Sciatic nerve (tissue), 2 donors: ENCODE measurements at regions not wholly inside any gene's neighbourhood (a gene's known extent, or its start where the extent isn't known, plus 50 kb on each side); places are given as distances from the start of the nearest gene placed in this dataset.

ENCODE experiments used
- ATAC-seq: fragments of 200-7000 bp; cut with Tn5 transposase; one replicate; pipeline ENCODE4 v1.9.1; 2020; ENCODE audit warnings: mild to moderate bottlenecking, moderate library complexity
- DNase-seq: peaks from one replicate; pipeline ENCODE4 v3.0.0-alpha.2; 2020; ENCODE audit warnings: low spot score
- intact Hi-C: fragments of 100-400 bp; cut with DNase I; formaldehyde crosslinking; loops from one replicate; pipeline ENCODE4 v1.14.2; 2022
- donor health status: DM: no; HTN: no; CAD: no.
- donor health status: DM: no; HTN: no; CAD: no.

DNA sequence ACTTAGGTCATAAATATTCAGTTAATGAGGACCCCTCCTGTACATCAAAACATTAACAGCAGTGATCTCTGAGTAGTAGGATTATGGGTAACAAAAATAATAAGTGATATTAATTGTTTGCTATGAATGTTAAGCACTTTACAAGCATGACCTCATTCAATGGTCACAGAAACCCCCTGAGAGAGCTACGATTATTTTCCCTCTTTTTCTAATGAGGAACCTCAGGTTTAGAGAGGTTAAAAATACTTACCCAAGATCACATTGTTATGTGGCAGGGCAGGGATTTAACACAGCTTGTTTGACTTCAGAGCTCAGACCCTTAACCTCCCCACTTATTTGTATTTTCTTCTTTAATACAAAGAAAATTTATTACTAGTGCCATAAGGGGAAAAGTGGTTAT is 228.2 kb downstream of the TBL1XR1 start:
- no peak for DNase-seq
- intact Hi-C loops = no loop called here
- ATAC-seq = no peak

DNA sequence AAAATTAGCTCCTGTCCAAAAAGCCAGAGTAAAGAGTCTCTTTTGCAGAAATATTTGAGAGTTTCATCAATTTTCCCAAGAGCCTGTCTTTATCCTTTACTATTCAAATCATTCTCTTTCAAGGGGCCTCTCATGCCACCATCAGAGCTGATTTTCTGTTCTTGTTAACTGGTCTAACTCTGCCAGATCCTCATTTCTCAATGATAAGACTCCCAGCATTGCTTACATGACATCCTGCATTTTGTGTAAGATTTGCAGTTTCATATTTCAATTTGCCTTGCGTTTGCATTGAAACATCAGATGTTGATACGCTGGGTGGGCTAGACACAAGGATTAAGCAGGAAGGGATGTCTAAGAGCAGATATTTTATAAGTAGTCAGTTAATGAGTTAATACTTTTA is 228.7 kb downstream of the TBL1XR1 start:
- no peak for DNase-seq
- no peak for ATAC-seq
- intact Hi-C loops = no loop called here

DNA sequence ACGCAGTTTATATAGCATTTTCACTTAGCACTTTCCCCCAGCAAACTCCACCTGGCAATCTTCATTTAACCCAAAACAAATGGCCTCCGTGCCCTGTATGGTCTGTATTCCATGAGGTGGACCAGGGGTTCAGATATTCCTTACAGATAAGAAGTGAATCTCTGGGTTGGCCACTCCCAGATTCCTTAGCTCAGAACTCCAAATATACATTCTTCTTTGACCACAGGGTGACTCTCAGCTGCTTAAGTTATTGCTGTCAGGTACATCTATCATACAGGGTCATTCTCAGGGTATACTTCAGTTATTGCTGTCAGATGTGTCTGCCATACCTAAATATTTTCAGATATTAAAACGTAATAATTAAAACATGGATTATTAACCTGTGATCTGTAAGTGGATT is 229.8 kb downstream of the TBL1XR1 start:
- no peak for ATAC-seq
- no peak for DNase-seq
- intact Hi-C loops = no loop called here

DNA sequence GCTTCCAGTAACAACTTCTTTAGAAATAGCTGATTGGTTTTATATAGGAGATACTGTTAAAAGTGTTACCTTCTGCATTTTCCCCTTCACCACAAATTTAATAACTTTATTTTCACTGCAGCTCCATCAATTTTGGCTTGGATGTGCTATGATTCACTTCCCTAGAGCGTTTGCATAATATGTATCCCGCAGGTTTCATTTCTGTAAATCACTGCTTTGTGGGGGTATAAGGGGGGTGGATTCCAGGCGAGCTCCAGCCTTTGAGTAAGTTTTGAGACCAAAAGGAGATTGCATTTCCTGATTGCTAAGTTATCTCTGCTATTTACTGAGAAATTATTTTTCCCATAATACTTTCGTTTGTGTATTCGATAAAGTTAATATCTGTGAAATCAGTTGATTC is 232.6 kb downstream of the TBL1XR1 start:
- intact Hi-C loops = no loop called here
- DNase-seq (no peak), ATAC-seq (no peak)

DNA sequence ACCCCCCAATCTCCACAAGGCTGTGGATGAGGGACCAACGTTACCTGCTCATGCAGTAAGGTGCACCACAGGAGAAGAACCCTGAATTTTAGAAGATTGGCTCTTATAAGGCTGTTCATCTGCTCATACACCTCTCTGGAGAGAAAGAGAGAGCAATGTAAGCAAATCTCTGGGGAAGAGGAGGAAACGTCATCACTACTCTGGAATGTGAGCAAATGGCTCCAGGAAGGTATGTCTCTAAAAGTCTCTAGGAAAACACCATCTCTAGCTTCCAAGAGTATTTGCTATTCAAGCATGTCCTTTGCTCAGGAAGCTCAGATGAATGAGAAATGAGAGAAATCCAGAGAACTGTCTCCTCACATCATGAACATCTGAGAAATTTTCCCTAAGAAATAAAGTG is 235.4 kb downstream of the TBL1XR1 start:
- DNase-seq (no peak), ATAC-seq (no peak)
- intact Hi-C loops = no loop called here

DNA sequence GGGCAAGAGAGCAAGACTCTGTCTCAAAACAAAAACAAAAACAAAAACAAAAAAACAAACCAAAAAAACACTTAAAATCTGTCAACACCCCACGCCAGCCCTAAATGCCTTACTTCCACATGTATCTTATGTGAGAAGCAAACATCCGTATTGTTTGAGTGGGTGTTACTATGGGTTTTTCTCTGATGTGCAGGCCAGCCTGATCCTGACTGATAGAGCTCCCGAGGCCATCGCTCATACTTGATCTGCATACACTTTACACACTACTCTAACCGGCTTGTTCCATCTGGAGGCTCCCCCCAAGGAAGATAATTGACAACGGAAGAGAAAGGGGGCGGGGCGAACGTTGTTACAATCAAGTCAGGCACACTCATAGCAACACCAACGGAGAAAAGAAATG is 237.4 kb downstream of the TBL1XR1 start:
- no peak for ATAC-seq
- no peak for DNase-seq
- intact Hi-C loops = no loop called here

DNA sequence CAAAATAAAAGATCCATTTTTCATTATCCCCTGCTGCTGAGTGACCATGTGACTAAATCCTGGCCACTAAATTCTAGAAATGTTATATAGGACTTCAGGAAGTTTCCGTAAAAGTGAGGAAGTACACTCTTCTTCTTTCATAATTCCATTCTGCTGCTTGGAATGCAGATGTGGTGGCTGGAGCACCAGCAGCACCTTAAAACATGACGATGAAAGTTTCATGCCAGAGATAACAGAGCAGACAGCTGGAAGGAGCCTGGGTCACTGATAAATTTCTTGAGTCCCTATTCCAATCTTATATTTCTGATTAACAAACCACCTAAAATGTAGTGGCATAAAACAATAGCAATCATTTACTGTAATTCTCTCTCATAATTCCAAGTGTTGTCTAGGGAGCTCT is 238.7 kb downstream of the TBL1XR1 start:
- intact Hi-C loops = no loop called here
- DNase-seq = no peak
- ATAC-seq = no peak

DNA sequence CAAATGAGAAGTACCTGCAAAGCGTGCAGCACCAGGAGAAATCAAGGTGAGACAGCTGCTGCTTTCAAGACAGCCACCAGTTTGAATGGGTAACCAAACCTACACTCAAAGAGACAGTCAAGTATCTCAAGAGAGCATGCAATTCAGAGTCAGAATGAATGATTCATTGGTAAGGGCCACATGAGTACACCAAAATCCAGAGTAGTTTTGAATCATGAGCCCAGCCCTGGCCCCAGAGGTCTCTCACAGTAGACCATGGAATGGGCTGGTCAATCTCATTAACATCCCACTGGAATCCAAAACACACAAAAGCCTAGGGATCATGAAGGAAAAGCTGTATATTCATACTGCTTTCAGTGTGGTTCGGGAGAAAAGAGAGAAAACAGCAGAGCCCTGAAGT is 242.8 kb downstream of the TBL1XR1 start:
- intact Hi-C loops = no loop called here
- DNase-seq = no peak
- no peak for ATAC-seq

DNA sequence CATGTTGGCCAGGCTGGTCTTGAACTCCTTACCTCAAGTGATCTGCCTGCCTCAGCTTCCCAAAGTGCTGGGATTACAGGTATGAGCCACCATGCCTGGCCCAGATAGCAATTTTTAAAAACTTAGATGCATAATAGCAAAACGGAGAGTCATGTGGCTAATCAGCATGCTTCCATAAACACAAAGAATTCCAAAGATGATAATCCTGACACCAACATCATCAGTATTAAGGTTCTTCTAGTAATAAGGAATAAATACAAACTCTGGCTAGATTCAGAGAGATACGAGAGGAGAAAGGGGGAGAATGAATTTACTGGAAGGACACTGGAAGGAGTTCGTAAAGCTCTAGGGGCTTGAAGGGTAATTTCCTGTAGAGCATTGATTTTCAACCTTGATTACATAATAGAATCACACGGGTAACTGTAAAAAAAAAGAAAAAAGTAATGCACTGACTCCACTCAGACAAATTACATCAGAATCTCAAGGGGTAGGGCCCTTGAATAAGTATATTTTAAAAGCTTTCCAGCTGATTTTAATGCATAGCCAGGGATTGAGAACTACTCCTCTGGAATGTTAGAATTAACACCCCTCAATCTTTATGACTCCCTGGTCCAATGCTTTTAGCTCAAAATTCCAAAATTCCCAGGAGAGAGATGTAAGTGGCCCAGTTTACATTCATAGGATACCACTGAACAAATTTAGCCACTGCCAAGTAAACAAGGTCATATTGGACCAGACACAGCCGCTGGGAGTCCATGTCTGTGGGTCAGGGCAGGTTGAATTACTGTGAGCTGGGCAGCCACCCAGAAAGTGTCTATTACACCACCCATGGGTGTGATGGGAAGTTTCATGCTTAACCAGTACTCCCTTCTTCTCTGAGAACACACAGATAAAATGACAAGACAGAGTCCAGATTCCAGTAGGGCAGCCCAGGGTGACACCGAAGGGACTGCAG is 243.9 kb downstream of the TBL1XR1 start:
- intact Hi-C loops = no loop called here
- DNase-seq = peak; percentile 69
- ATAC-seq = peak; percentile 85

DNA sequence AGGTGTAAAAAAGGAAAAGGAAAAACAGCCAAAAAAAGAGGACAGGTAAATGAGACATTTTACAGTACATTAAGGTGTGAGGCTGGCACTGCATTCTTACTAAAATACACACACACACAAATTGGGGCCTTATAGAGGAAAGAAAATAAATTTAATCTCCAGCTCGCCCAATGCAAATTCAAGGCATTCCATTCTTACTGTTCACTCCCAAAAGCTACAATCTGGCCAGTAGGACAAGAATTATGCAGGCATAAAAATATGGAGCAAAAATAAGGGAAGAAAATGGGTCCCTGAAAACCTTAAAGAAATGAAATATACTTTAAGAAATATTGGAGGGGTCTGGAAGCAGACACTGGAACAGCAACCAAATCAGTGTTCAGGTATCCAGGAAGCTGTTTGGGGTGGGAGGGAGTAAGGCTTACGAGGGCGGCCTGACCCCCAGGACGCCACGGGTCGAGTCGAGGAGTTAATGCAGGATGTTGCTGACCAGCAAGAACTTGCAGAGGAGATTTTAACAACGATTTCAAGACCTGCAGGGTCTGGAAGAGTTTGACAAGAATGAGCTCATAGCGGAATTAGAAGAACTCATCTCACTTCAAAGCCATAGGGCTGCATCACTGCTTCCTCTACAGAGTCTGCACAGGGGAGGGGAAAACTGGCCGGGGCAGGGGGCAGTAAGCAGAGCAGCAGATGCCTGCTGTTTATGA is 245.5 kb downstream of the TBL1XR1 start:
- intact Hi-C loops = no loop called here
- ATAC-seq (no peak), DNase-seq (no peak)

DNA sequence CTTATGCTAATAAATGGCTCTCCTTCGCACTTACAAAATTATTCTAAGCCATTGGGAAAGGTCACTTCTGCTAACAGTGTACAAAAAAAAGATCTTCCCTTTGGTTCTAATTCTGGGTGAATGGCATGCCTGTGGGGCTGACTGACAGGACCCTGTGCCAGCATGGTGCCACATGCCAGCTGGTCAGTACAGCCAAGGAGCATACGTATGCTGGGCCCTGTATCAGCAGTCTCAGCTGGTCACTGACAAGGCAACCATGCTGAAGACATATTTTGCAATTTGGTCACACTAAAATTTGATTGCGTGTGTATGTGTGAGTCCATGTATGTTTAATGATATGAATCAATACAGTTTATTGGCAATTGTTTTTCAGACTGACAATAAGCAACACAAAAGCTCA is 246.1 kb downstream of the TBL1XR1 start:
- intact Hi-C loops = no loop called here
- DNase-seq = no peak
- ATAC-seq = no peak

DNA sequence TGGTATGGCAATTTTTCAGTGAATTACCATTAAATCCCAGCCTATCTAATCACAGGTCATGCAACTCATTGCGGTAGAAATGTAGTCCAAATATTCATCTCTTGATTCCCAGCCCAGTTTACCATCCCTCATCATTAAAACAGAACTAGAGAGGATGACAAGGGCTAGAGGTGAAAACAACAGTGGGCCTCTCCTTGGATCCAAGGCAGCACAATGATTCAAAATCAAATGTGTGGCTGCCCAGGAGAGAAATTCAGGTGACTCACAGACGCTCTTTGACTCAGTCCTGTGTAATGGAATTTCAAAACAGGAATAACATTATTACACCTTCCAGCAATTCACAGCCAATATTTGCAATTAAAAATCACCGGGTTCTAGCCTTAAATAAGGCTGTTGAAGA is 246.5 kb downstream of the TBL1XR1 start:
- no peak for ATAC-seq
- DNase-seq = no peak
- intact Hi-C loops = no loop called here

DNA sequence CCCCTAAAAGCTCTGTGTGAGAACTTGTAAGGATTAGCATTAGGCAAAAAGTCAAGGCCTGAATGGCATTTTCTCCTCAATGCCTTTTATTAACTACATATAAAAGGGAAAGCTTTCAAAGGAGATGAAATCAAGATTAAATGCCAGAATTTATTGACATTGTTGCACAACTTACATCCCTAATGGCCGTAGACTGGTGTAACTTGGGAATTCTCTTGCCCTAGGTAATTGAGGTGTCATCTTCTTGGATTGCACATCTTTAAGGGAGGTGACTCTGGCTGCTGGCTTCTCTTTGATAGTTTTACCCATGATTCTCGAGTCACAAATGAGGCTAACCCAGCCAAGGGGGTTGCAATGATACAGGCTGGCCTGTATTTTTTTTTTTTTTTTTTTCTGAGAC is 249.1 kb downstream of the TBL1XR1 start:
- no peak for ATAC-seq

DNA sequence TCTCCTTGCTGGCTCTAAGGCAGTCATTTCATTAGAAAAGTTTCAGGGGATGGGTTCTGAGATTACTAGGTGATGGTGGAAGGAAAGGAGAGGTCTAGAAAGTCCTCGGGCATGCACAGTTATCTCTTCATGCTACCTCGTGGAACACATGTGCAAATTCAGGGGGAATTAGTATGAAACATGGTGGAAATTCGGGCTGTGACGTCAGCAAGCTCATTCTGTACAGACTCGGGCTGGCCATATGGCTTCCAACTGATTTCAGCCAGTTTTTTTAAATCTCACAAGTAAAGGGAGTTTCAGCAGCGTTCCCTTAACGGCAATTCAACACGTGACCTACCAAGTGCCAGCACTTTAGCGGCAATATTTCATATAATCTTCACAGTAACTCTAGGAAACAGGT is 251.1 kb downstream of the TBL1XR1 start:
- ATAC-seq (no peak), DNase-seq (no peak)
- intact Hi-C loops = no loop called here

More for the DNA sequence above, 249.1 kb downstream of the TBL1XR1 start:
- no peak for DNase-seq
- intact Hi-C loops = no loop called here

DNA sequence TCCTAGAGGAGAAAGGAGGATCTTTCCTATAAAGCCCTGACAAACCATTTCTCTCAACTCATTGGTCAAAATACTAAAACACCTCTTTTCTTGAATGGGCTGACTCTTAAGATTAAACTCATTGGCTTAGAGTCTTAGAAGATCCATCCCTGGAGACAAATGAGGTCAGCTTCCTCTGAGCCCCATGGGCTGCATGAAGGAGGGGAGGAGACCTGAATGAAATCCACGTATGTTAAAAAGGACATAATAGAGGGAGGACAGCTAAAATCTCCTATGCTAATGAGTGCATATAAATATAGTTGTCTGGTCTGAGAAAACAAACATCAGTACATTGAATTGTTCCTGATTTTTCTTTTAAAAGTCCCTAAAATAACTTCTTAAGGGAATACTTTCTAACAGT is 255.0 kb downstream of the TBL1XR1 start:
- no peak for DNase-seq
- intact Hi-C loops = no loop called here
- ATAC-seq = no peak

DNA sequence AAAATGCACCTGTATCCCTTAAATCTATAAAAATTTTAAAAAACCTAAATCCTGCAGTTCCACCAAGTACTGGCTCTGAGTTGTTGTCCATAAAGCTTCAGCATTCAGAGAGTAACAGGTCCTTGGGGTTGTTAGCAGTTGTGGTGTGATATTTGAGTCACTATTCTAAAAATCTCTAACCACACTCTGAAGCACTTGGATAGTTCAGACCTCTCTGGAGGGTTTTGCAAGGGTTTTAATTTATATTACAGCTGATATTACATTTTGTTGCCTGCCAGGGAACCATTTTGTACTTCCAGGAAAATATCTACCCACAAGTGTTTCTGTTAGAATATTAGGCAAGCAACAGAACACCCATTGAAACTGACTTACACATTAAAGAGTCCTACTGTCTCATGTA is 255.6 kb downstream of the TBL1XR1 start:
- no peak for DNase-seq
- intact Hi-C loops = no loop called here
- no peak for ATAC-seq

DNA sequence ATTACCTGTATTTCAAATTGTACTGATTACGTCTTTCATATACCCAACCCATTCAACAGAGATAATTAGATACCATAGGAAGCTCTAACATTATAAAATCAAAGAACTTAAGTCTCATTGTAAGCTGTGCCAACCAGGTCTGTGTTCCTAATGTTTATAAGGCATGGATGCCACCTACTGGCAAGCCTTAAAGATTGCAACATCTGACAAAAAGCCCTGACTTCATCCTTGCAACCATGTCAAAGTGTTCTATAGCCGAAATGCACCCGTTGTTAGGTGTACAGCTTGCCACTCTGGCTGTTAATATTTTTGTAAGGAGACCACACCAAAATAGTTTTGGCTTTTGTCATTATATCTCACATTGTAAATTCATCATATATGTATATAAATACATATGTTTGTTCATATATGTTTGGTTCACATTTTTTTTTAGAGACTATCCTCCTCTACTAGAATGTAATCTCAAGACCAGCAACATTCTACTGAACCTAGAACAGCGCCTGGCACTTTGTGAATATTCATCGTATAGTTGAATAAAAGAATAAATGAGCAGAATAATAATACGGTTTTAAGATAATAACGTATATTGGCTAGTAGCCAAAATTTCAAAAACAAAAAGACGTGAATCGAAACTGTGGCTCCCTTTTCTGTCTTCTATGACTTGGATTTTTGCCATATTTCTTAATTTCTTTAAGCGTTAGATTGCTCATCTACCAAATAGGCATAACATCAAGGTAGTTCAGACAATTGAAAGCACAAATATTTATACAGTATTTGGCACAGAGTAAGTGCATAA is 258.1 kb downstream of the TBL1XR1 start:
- intact Hi-C loops = no loop called here
- DNase-seq = no peak
- ATAC-seq = peak; percentile 85

DNA sequence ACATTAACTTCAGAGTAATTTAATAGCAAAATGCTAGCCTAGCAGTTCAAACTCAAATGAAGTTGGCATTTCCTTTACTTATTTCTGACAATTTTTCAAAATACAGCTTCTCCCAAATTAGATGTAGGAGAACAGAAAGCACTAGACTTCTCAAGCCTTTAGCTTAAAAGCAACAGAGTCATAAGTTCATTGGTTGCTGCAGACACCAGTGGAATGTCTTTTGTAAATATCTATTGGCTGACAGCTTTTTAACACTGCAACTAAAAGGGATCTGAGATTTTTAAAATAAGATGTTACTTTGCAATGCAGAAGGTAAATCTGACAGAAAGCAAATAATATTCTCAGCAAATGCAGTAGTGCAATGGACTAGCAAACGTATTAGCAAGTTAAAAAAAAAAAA is 259.3 kb downstream of the TBL1XR1 start:
- ATAC-seq = no peak
- intact Hi-C loops = no loop called here
- no peak for DNase-seq

DNA sequence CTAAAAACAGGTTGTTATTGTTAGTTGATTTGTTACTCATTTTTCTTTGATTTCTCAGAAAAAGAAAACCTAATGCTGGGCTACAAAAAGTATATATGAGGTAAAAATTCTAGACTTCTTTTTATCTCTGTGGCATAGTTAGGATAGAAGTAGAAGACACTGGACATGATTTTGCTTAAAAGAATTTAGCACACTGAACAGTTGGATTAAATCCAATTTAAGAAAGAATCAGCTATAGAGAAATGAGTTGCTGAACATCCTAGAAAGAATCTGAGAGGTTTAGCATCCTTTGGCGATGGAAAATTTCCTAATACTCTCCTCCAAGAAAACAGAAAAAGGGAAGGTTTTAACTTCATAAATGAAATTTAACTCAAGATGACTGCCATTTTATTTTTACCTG is 259.7 kb downstream of the TBL1XR1 start:
- ATAC-seq (no peak), DNase-seq (no peak)
- intact Hi-C loops = no loop called here
